GM19035 (cell line): ENCODE measurements at regions not wholly inside any gene's neighbourhood (a gene's known extent, or its start where the extent isn't known, plus 50 kb on each side); places are given as distances from the start of the nearest gene placed in this dataset.

Experiments used
- ATAC-seq: cut with Tn5 transposase; IDR thresholded peaks from one replicate; pipeline ENCODE4 v1.9.1; 2021; ENCODE audit not compliant: unreplicated experiment

DNA sequence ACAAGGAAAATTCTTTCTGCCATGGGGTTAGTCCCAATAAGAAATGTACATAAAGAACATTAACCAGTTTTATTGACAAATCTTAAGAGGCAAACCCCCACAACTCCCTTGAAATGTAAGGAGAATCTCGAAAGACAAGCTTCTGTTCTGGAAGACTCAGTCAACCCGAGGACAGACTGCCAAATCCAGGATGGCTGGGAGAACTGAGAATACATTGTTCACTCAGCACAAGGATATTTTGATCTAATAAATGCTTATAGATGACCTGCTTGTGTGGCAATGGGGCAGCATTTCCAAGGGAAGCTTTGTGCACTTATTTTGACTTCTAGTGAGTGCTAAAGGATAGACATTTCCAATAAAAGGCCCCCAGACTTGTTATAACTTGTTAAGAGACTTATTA, 280.4 kb downstream of the DHX15 start:
- no peak for ATAC-seq

GRCh38 chr4:24298911-24299310, 285.4 kb downstream of the DHX15 start:
- no peak for ATAC-seq

- ATAC-seq, result no peak
These were observed 297.3 kb downstream of the DHX15 start for GRCh38 chr4:24287096-24287495.

DNA sequence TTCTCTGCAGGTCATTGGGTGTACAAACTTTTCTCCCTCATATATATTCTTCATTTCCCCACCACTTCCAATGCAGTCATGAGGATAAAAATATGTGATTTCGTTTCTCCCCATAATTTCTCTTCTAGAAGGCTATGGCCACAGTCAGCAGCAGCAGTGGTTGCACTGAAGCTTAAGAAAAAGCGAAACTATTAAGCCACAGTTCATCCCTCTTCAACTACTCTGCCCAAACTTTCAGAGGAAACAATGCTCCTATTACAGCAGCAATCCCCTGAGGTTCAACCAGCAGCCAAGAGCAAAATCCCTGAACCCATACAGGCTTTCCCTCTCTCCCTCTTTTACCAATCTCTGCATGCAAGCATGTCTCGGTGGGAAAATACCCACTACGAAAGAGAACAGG, 298.6 kb downstream of the DHX15 start:
- no peak for ATAC-seq

DNA sequence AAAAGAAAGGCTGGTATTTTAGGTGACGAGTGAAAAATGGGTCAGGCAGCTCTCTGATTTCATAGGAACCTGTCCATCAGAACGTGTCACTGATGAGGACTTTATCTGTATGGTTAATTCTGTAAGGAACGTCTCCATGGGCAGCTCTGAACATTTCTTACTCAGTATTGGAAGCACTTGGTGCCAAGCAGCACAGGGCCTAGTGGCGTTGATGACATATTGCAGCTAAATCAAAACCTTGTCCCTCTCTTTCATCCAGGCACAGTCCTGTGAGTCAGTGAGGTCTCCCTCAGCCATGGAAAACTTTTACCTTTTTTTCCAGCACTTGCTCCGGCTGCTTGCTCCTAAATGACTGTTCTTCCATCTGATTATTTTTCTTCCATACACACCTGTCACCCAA, 301.9 kb downstream of the DHX15 start:
- ATAC-seq, result no peak

GRCh38 chr4:24279911-24280375, 304.4 kb downstream of the DHX15 start:
- ATAC-seq, result no peak

GRCh38 chr4:24279469-24279868, 304.9 kb downstream of the DHX15 start:
- ATAC-seq, result no peak

DNA sequence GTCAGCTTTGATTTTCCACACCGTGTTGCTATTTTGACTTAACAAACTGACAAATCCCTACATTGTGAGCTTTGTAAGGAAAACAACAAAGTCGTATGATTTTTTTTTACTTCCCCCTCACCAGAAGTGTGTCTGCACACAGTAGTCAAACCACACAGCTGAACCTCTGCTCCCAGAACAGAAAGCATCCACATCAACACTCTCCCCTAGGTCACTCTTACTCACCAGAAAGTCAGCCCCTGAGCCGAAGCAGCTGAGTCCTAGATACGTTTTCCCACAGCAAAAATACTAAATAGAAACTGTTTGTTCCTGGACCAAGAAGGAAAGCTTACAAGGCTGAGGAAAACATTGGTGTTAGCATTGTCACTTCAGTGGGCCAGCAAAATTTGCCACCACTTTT, 305.7 kb downstream of the DHX15 start:
- no peak for ATAC-seq

- ATAC-seq, result no peak
These were observed 309.9 kb downstream of the DHX15 start for GRCh38 chr4:24274381-24274941.

GRCh38 chr4:24273136-24273535, 311.2 kb downstream of the DHX15 start:
- no peak for ATAC-seq

DNA sequence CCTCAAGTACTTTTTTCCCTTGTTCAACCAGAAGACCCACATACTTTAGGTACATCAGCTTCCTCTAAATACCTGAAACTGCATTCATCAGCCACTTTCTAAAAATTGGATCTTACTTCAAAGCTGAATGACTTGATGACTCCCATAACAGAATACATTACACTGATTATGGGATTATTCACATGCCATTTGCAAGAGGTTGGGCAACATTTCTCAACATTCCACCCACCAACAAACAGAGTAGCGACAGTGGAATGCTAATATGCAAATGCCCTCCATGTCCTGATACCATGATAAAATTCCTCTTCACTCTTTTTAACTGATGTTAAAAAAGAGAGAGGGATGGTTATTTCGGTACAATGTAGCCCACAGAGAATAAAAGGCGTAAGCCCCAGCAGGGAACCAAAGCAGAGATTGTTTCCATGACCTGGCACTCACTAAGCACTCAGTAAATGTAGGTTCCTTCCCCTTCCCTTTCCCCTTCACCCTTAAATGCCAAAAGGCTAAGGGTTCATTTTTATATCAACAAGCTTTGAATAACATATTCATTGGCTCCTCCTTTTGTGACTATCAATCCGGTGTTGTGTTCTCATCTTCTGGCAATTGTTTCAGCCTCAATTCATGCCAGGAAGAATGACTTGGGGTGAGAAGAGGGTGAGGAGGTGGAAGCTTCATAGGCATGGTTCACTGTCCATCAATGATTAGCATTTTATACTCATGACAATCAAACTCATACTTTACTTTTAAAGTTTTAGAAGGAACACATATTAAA, 317.2 kb downstream of the DHX15 start:
- no peak for ATAC-seq

GRCh38 chr4:24265989-24266388, 318.4 kb downstream of the DHX15 start:
- no peak for ATAC-seq

DNA sequence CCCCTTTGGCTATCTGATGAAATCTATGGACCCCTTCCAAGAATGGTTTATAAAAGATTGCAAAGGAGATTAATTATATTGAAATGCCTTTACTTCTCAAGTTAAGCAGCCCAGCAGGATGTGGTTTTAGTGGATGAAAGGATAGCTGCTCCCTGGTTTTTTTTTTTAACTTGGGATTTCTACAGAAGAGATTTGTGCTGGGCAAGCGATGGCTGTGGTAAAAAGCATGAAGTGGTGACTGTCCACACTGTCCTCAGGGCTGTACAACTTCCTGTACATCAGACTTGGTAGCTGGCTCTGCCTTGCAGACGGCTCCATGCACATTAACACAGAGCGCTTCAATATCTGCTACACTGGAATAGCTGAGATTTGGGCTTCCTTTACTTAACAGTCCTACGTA, 321.7 kb downstream of the DHX15 start:
- ATAC-seq, result no peak

DNA sequence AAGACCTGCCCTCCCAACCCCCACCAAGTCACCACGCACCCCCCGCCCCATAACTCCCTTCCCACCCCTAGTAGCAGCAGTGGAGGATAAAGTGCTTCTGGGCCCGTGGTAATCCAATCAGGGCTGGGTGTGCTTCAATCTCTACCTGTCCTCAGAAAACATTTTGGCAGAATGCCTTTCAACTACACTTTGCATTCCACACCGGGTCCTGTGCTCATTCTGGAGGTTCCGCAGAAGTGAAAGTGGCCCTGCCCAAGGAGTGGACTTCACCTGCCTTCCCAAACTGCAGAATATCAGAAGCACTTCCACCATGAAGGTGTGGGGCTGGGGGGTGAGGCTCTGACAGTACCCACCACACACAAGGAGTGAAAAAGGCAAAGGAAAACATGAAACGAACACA, 322.3 kb downstream of the DHX15 start:
- no peak for ATAC-seq

DNA sequence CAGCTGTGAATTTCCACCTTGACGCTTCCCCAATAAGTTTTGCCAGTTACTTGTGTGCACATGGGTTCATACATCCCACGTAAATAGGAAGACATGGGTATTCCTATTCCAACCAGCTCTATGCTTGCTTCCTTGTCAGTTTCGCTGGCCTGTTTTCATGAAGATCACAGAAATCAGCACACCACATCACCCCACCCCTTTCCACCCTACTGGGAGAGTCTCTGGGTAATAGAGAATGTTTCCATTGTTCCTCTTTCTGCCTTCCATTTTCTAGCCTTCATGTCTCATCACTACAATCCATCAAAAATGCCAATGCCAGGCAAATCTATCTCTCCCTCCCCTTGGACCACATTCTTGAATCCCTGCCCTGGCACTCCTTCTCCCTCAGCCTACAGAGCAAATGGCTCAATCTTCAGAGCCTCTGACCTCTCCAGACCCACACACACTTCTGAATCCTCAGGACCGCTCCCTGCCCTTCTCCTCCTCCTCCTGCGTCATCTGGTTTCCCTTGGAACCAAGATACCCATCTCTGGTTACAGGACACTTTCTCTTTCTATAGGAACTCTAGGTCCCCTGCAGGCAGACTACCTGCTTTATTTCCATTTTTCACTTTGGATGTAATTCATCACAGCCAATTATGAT, 323.3 kb downstream of the DHX15 start:
- no peak for ATAC-seq

- ATAC-seq, result no peak
These were observed 324.1 kb downstream of the DHX15 start for GRCh38 chr4:24260133-24260715.

- ATAC-seq, result no peak
These were observed 327.8 kb downstream of the DHX15 start for GRCh38 chr4:24256547-24256946.

GRCh38 chr4:24256066-24256465, 328.3 kb downstream of the DHX15 start:
- no peak for ATAC-seq

DNA sequence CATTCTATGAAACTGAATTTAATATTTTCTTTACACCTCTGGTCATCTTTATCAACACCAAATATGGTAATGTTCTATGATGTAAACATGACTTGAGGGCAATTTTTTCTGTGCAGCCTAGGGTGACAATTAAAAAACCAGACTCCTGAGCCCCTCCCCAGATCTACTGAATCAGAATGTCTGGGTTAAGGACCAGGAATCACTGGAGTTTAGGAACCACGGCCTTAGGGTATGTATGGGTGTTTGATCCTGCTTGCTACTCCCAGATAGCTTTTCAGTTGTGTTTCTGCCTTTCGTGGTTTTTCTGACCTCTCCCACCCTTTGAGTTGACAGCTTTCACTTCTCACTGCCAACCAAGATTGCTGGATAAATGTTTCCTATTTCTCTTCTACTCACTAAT, 332.2 kb downstream of the DHX15 start:
- ATAC-seq, result no peak

- no peak for ATAC-seq
These were observed 332.8 kb downstream of the DHX15 start for GRCh38 chr4:24251589-24251988.

GRCh38 chr4:24249972-24250371, 334.4 kb downstream of the DHX15 start:
- ATAC-seq, result no peak
